A549 (cell line): ENCODE measurements at regions not wholly inside any gene's neighbourhood (a gene's known extent, or its start where the extent isn't known, plus 50 kb on each side); places are given as distances from the start of the nearest gene placed in this dataset.

Experiments
- HDAC2 ChIP-seq: fragments of 200-600 bp; sonication (generic); IDR thresholded peaks from 2 replicates; pipeline ENCODE4 v1.6.1; 2016
- HOXB5 ChIP-seq: fragments of 250-450 bp; sonication (Bioruptor Pico); IDR thresholded peaks from 2 replicates; pipeline ENCODE4 v1.5.0; 2020; ENCODE audit warnings: mild to moderate bottlenecking, moderate library complexity
- MAX ChIP-seq: IDR thresholded peaks from 2 replicates; pipeline ENCODE4 v1.6.1; 2012
- POLR2A ChIP-seq: IDR thresholded peaks from 2 replicates; pipeline ENCODE4 v1.6.1; 2012; ENCODE audit warnings: mild to moderate bottlenecking, low read length
- RAD21 ChIP-seq, 2 experiments: fragments of >200 bp in 1 of 2; sonication (Bioruptor Twin) in 1 of 2; formaldehyde crosslinking in 1 of 2; IDR thresholded peaks in 1 of 2; conservative IDR thresholded peaks in 1 of 2; 2 replicates in 1 of 2; 3 replicates in 1 of 2; pipeline ENCODE4 v1.6.1; 2012 to 2018; ENCODE audit warnings: inconsistent platforms in 1 of 2
- REST ChIP-seq: fragments of 200-600 bp; sonication (generic); IDR thresholded peaks from 2 replicates; pipeline ENCODE4 v1.6.1; 2016; ENCODE audit warnings: antibody characterized with exemption, mild to moderate bottlenecking, moderate library complexity
- RFX5 ChIP-seq: fragments of 450-650 bp; IDR thresholded peaks from 2 replicates; pipeline ENCODE4 v1.7.1; 2014; ENCODE audit warnings: antibody characterized with exemption, mild to moderate bottlenecking, moderate library complexity
- ZC3H11A ChIP-seq: fragments of 450-650 bp; IDR thresholded peaks from 2 replicates; pipeline ENCODE4 v1.6.1; 2014; ENCODE audit warnings: antibody characterized with exemption, mild to moderate bottlenecking
- ZFP36 ChIP-seq: fragments of 450-650 bp; IDR thresholded peaks from 2 replicates; pipeline ENCODE4 v1.6.1; 2014; ENCODE audit warnings: borderline replicate concordance; ENCODE audit not compliant: partially characterized antibody
- TF ChIP-seq, protein P1 (sequence below): IDR thresholded peaks from 2 replicates; pipeline ENCODE4 v1.6.1; 2012
- TF ChIP-seq, protein P2 (sequence below): fragments of >200 bp; sonication (Bioruptor Twin); formaldehyde crosslinking; IDR thresholded peaks from 3 replicates; pipeline ENCODE4 v1.5.1; 2016

GRCh38 chr5:30764704-30765103, 428.8 kb upstream of the CDH6 start:
- TF ChIP-seq, protein P1, sequence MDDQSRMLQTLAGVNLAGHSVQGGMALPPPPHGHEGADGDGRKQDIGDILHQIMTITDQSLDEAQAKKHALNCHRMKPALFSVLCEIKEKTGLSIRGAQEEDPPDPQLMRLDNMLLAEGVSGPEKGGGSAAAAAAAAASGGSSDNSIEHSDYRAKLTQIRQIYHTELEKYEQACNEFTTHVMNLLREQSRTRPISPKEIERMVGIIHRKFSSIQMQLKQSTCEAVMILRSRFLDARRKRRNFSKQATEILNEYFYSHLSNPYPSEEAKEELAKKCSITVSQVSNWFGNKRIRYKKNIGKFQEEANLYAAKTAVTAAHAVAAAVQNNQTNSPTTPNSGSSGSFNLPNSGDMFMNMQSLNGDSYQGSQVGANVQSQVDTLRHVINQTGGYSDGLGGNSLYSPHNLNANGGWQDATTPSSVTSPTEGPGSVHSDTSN = no peak
- TF ChIP-seq REST (no peak), MAX (no peak), RFX5 (no peak), RAD21 (conservative IDR thresholded peaks at IDR 0.05 in 1 of 2, IDR thresholded peaks at IDR 0.05 in 1 of 2) (no peak), HOXB5 (no peak), POLR2A (no peak), ZC3H11A (no peak), HDAC2 (no peak), ZFP36 (no peak)
- TF ChIP-seq, protein P2, sequence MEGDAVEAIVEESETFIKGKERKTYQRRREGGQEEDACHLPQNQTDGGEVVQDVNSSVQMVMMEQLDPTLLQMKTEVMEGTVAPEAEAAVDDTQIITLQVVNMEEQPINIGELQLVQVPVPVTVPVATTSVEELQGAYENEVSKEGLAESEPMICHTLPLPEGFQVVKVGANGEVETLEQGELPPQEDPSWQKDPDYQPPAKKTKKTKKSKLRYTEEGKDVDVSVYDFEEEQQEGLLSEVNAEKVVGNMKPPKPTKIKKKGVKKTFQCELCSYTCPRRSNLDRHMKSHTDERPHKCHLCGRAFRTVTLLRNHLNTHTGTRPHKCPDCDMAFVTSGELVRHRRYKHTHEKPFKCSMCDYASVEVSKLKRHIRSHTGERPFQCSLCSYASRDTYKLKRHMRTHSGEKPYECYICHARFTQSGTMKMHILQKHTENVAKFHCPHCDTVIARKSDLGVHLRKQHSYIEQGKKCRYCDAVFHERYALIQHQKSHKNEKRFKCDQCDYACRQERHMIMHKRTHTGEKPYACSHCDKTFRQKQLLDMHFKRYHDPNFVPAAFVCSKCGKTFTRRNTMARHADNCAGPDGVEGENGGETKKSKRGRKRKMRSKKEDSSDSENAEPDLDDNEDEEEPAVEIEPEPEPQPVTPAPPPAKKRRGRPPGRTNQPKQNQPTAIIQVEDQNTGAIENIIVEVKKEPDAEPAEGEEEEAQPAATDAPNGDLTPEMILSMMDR = no peak
